GM12878 (cell line): ENCODE measurements at regions not wholly inside any gene's neighbourhood (a gene's known extent, or its start where the extent isn't known, plus 50 kb on each side); places are given as distances from the start of the nearest gene placed in this dataset.

Source experiments
- ATAC-seq: fragments of 200-7000 bp; cut with Tn5 transposase; 3 replicates; pipeline ENCODE4 v1.9.1; 2020; ENCODE audit warnings: mild to moderate bottlenecking, moderate library complexity
- BruUV-seq: library from RNA; stranded (reverse); fragments of 400-500 nt; replicated peaks from 2 replicates; lab custom pipeline; 2021; lab: Mats Ljungman, UMichigan
- CTCF ChIA-PET: fragments of 300-600 bp; sonication (Branson Sonifier 250); formaldehyde crosslinking; extraction: SDS; loops from one replicate; lab custom pipeline; 2021; ENCODE audit warnings: inconsistent platforms; lab: Yijun Ruan, JAX
- POLR2A ChIA-PET: fragments of 350-600 bp; formaldehyde crosslinking; extraction: SDS; loops from one replicate; lab custom pipeline; 2021; ENCODE audit warnings: inconsistent platforms; lab: Charles Lee
- RAD21 ChIA-PET: fragments of 300-600 bp; sonication (Branson Sonifier 250); formaldehyde crosslinking; loops from one replicate; lab custom pipeline; 2023; ENCODE audit warnings: antibody characterized with exemption; ENCODE audit not compliant: unreplicated experiment; lab: Charles Lee
- SMC1A ChIA-PET: fragments of 300-600 bp; sonication (Branson Sonifier 250); formaldehyde crosslinking; loops from one replicate; lab custom pipeline; 2023; ENCODE audit not compliant: unreplicated experiment, uncharacterized antibody; lab: Charles Lee
- DNase-seq: peaks from one replicate; pipeline ENCODE4 v3.0.0-alpha.2; 2011; ENCODE audit warnings: low read depth, low spot score
- FAIRE-seq: peaks from 3 replicates; lab custom pipeline; 2011; peaks lifted over from hg19 to GRCh38; lab: Jason Lieb, UNC
- H2AFZ ChIP-seq: 2 replicates; pipeline ENCODE4 v1.6.0; 2011; ENCODE audit warnings: low read depth, low read length, control low read depth; ENCODE audit not compliant: control insufficient read depth
- H3K27ac ChIP-seq: 2 replicates; pipeline ENCODE4 v1.5.1; 2011; ENCODE audit warnings: control low read depth; ENCODE audit not compliant: control insufficient read depth, insufficient read depth
- H3K27me3 ChIP-seq, 2 experiments: replicated peaks in 1 of 2; 2 replicates each; pipeline versions ENCODE4 v1.6.0 to v1.6.1; 2011; ENCODE audit warnings: low read length in 1 of 2; ENCODE audit not compliant: control insufficient read depth in 2 of 2, insufficient read depth in 2 of 2
- H3K36me3 ChIP-seq, 2 experiments: 2 replicates each; pipeline ENCODE4 v1.5.1; 2011; ENCODE audit warnings: low read length in 1 of 2; ENCODE audit not compliant: control insufficient read depth in 2 of 2, insufficient read depth in 2 of 2
- H3K4me1 ChIP-seq: 2 replicates; pipeline ENCODE4 v1.6.1; 2011; ENCODE audit warnings: mild to moderate bottlenecking, low read length, moderate library complexity, mixed read lengths; ENCODE audit not compliant: control insufficient read depth, insufficient read depth
- H3K4me2 ChIP-seq: 2 replicates; pipeline ENCODE4 v1.6.0; 2011; ENCODE audit warnings: control low read depth; ENCODE audit not compliant: control insufficient read depth, insufficient read depth
- H3K4me3 ChIP-seq: fragments of 200-600 bp; sonication (generic); 2 replicates; pipeline ENCODE4 v1.5.1; 2016
- H3K79me2 ChIP-seq: 2 replicates; pipeline ENCODE4 v1.6.0; 2011; ENCODE audit warnings: low read length; ENCODE audit not compliant: control insufficient read depth, insufficient read depth
- H3K9ac ChIP-seq: 2 replicates; pipeline ENCODE4 v1.8.0; 2011; ENCODE audit warnings: low read length, control low read depth, mixed read lengths; ENCODE audit not compliant: control insufficient read depth, insufficient read depth
- H3K9me3 ChIP-seq: replicated peaks from 3 replicates; pipeline ENCODE4 v1.5.1; 2011; ENCODE audit warnings: mild to moderate bottlenecking, low read length; ENCODE audit not compliant: control insufficient read depth, insufficient read depth
- H4K20me1 ChIP-seq: 2 replicates; pipeline ENCODE4 v1.6.0; 2011; ENCODE audit not compliant: control insufficient read depth, insufficient read depth
- BMI1 ChIP-seq: fragments of 450-650 bp; IDR thresholded peaks from 2 replicates; pipeline ENCODE4 v1.6.1; 2016; ENCODE audit warnings: mild to moderate bottlenecking, moderate library complexity, borderline replicate concordance
- CBX5 ChIP-seq: sonication (generic); IDR thresholded peaks from 2 replicates; pipeline ENCODE4 v1.6.1; 2016; ENCODE audit warnings: low read depth, moderate library complexity, mild to moderate bottlenecking, inconsistent platforms
- CHD1 ChIP-seq: IDR thresholded peaks from 2 replicates; pipeline ENCODE4 v1.6.1; 2012; ENCODE audit warnings: low read depth, low read length, improper control_type of control experiment
- GABPA ChIP-seq: IDR thresholded peaks from 2 replicates; pipeline ENCODE4 v1.6.1; 2014; ENCODE audit warnings: antibody characterized with exemption, low read depth, mild to moderate bottlenecking, inconsistent platforms
- GATAD2B ChIP-seq: fragments of 450-650 bp; conservative IDR thresholded peaks from 2 replicates; pipeline ENCODE4 v1.6.1; 2017; ENCODE audit warnings: low read depth, mild to moderate bottlenecking, moderate library complexity
- HDGF ChIP-seq: fragments of 450-650 bp; IDR thresholded peaks from 2 replicates; pipeline ENCODE4 v1.6.1; 2016; ENCODE audit warnings: antibody characterized with exemption
- IRF4 ChIP-seq: IDR thresholded peaks from 2 replicates; pipeline ENCODE4 v1.6.1; 2011; ENCODE audit warnings: low read depth, low read length
- MTA2 ChIP-seq: fragments of 450-650 bp; IDR thresholded peaks from 2 replicates; pipeline ENCODE4 v1.6.1; 2016; ENCODE audit warnings: low read depth, mild to moderate bottlenecking, moderate library complexity
- MXI1 ChIP-seq: fragments of 150-350 bp; IDR thresholded peaks from 2 replicates; pipeline ENCODE4 v1.6.1; 2011; ENCODE audit warnings: low read depth, mild to moderate bottlenecking, inconsistent platforms, low read length, improper control_type of control experiment
- RBBP5 ChIP-seq: fragments of 200-600 bp; sonication (generic); conservative IDR thresholded peaks from 2 replicates; pipeline ENCODE4 v1.6.1; 2016
- SRF ChIP-seq, 2 experiments: IDR thresholded peaks; 2 replicates each; pipeline ENCODE4 v1.6.1; 2011; ENCODE audit warnings: low read depth in 2 of 2, low read length in 2 of 2, mild to moderate bottlenecking in 1 of 2, moderate library complexity in 1 of 2
- WGBS: methylation state at CpG from one replicate; pipeline ENCODE4 v1.1.6; 2016; ENCODE audit warnings: low lambda C conversion rate; ENCODE audit not compliant: insufficient replicate concordance, insufficient coverage; ENCODE audit errors: missing lambda C conversion rate; 5-methylcytosine and 5-hydroxymethylcytosine counted together
- in situ Hi-C: fragments of 300-500 bp; cut with MboI; formaldehyde crosslinking; loops from 9 replicates; pipeline ENCODE4 v1.14.3; 2018; ENCODE audit warnings: mixed read lengths
- intact Hi-C: fragments of 100-400 bp; cut with micrococcal nuclease; formaldehyde crosslinking; loops from one replicate; pipeline ENCODE4 v1.14.2; 2022; ENCODE audit not compliant: unreplicated experiment
- TF ChIP-seq, protein P1 (sequence below): fragments of 450-650 bp; IDR thresholded peaks from 2 replicates; pipeline ENCODE4 v1.6.1; 2016; ENCODE audit warnings: mild to moderate bottlenecking, moderate library complexity, borderline replicate concordance
- TF ChIP-seq, protein P2 (sequence below): IDR thresholded peaks from 2 replicates; pipeline ENCODE4 v1.6.1; 2012; ENCODE audit warnings: low read depth, low read length, improper control_type of control experiment
- TF ChIP-seq, protein P3 (sequence below): fragments of 450-650 bp; formaldehyde crosslinking; IDR thresholded peaks from 2 replicates; pipeline ENCODE4 v1.4.0; 2020; ENCODE audit warnings: mild to moderate bottlenecking, moderate library complexity

DNA sequence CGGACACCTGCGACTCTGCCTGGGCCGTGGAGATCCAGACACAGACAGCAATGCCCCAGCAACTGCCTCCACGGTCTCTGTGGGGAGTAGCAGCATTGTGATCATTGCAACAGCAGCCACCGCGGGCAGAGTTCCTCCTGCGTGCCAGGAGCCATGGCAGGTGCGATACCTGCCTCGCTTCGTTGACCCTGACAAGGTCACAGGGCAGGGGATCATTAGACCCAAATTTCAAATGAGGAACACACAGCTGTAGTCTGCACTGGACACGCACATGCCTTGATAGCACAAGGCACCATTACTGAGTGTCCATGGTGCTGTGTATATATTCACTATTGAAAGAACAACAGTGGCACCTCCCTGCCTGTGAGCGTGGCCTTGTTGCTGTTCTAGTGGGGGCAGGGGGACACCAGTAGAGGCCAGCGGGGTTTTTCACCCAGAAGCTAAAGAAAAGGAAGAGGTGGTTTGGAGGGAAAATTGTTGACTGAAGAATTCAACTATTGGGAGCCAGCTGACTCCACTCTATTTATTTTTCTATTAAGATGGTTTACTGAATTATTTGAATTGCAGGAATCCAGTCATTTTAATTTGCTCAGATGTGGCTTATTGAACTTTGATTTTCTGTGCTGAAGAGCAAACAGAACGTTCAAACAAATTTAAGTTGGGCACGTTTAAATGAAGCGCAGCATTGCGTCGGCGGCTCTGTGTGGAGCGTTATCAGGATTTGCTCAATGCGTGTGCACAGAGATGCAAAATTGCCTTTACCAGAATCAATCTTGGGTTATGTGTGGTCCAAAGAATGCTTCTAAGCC, 60.2 kb upstream of the RPS6KA2 start:
- DNase-seq (no peak), ATAC-seq (no peak), FAIRE-seq (no peak)
- H3K4me2 ChIP-seq, result no peak overlapping the region
- H3K27ac ChIP-seq, result no peak overlapping the region
- H3K4me1 ChIP-seq, result no peaks in the 10 kb centered on the region
- no peaks in the 10 kb centered on the region for H3K36me3 ChIP-seq
- H4K20me1 ChIP-seq, result no peaks in the 10 kb centered on the region
- 45% methylated on average over 21 of the region's 21 CpGs for WGBS
- no peak overlapping the region for H3K4me3 ChIP-seq
- CTCF ChIA-PET, result no interaction called here
- POLR2A ChIA-PET, result no interaction called here
- SMC1A ChIA-PET, result no interaction called here
- no peak overlapping the region for H3K9ac ChIP-seq
- no TSS peak for BruUV-seq
- no peaks in the 10 kb centered on the region for H3K79me2 ChIP-seq
- H2AFZ ChIP-seq, result no peak overlapping the region
- RAD21 ChIA-PET, result no interaction called here
- TF ChIP-seq, protein P1, sequence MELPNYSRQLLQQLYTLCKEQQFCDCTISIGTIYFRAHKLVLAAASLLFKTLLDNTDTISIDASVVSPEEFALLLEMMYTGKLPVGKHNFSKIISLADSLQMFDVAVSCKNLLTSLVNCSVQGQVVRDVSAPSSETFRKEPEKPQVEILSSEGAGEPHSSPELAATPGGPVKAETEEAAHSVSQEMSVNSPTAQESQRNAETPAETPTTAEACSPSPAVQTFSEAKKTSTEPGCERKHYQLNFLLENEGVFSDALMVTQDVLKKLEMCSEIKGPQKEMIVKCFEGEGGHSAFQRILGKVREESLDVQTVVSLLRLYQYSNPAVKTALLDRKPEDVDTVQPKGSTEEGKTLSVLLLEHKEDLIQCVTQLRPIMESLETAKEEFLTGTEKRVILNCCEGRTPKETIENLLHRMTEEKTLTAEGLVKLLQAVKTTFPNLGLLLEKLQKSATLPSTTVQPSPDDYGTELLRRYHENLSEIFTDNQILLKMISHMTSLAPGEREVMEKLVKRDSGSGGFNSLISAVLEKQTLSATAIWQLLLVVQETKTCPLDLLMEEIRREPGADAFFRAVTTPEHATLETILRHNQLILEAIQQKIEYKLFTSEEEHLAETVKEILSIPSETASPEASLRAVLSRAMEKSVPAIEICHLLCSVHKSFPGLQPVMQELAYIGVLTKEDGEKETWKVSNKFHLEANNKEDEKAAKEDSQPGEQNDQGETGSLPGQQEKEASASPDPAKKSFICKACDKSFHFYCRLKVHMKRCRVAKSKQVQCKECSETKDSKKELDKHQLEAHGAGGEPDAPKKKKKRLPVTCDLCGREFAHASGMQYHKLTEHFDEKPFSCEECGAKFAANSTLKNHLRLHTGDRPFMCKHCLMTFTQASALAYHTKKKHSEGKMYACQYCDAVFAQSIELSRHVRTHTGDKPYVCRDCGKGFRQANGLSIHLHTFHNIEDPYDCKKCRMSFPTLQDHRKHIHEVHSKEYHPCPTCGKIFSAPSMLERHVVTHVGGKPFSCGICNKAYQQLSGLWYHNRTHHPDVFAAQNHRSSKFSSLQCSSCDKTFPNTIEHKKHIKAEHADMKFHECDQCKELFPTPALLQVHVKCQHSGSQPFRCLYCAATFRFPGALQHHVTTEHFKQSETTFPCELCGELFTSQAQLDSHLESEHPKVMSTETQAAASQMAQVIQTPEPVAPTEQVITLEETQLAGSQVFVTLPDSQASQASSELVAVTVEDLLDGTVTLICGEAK, result no peak
- TF ChIP-seq BMI1 (no peak), HDGF (no peak), IRF4 (no peak), SRF (IDR thresholded peaks at IDR 0.05; ENCODE audit: low read depth in 2 of 2, low read length in 2 of 2) (no peak), GATAD2B (no peak), MTA2 (no peak), RBBP5 (no peak), CBX5 (no peak), MXI1 (no peak), GABPA (no peak), CHD1 (no peak)
- TF ChIP-seq, protein P2, sequence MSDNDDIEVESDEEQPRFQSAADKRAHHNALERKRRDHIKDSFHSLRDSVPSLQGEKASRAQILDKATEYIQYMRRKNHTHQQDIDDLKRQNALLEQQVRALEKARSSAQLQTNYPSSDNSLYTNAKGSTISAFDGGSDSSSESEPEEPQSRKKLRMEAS, result no peak
- TF ChIP-seq, protein P3, sequence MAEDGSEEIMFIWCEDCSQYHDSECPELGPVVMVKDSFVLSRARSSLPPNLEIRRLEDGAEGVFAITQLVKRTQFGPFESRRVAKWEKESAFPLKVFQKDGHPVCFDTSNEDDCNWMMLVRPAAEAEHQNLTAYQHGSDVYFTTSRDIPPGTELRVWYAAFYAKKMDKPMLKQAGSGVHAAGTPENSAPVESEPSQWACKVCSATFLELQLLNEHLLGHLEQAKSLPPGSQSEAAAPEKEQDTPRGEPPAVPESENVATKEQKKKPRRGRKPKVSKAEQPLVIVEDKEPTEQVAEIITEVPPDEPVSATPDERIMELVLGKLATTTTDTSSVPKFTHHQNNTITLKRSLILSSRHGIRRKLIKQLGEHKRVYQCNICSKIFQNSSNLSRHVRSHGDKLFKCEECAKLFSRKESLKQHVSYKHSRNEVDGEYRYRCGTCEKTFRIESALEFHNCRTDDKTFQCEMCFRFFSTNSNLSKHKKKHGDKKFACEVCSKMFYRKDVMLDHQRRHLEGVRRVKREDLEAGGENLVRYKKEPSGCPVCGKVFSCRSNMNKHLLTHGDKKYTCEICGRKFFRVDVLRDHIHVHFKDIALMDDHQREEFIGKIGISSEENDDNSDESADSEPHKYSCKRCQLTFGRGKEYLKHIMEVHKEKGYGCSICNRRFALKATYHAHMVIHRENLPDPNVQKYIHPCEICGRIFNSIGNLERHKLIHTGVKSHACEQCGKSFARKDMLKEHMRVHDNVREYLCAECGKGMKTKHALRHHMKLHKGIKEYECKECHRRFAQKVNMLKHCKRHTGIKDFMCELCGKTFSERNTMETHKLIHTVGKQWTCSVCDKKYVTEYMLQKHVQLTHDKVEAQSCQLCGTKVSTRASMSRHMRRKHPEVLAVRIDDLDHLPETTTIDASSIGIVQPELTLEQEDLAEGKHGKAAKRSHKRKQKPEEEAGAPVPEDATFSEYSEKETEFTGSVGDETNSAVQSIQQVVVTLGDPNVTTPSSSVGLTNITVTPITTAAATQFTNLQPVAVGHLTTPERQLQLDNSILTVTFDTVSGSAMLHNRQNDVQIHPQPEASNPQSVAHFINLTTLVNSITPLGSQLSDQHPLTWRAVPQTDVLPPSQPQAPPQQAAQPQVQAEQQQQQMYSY (CRISPR knock-in tag), result no peak
- no peaks in the 10 kb centered on the region for H3K9me3 ChIP-seq
- intact Hi-C loops (no loop called here), in situ Hi-C loops (no loop called here)
- peaks cover 0 to 7% of the 10 kb centered on the region in 2 experiments; a peak in 2 of 4 replicates for H3K27me3 ChIP-seq
